Panc1 (cell line): ENCODE measurements at regions not wholly inside any gene's neighbourhood (a gene's known extent, or its start where the extent isn't known, plus 50 kb on each side); places are given as distances from the start of the nearest gene placed in this dataset.

Source experiments
- ATAC-seq: fragments of 200-7000 bp; cut with Tn5 transposase; 2 replicates; pipeline ENCODE4 v1.9.1; 2020; ENCODE audit warnings: mild to moderate bottlenecking, moderate library complexity
- BruUV-seq: library from RNA; stranded (reverse); fragments of 400-500 nt; replicated peaks from 2 replicates; lab custom pipeline; 2021; lab: Mats Ljungman, UMichigan
- CTCF ChIA-PET: fragments of 300-600 bp; sonication (Branson Sonifier 250); formaldehyde crosslinking; loops from one replicate; lab custom pipeline; 2022; ENCODE audit warnings: antibody characterized with exemption; lab: Charles Lee
- POLR2A ChIA-PET: fragments of 300-600 bp; sonication (Branson Sonifier 250); formaldehyde crosslinking; loops from one replicate; lab custom pipeline; 2022; ENCODE audit warnings: antibody characterized with exemption; lab: Charles Lee
- DNase-seq: peaks from one replicate; pipeline ENCODE4 v3.0.0-alpha.2; 2010; ENCODE audit warnings: low read depth, low spot score
- H3K27ac ChIP-seq: 2 replicates; pipeline ENCODE4 v1.5.1; 2011; ENCODE audit warnings: mild to moderate bottlenecking, low read length, inconsistent platforms
- H3K27me3 ChIP-seq: fragments of 200-500 bp; sonication (Bioruptor generic); 2 replicates; pipeline ENCODE4 v1.6.0; 2014; ENCODE audit warnings: low read length, inconsistent platforms; ENCODE audit not compliant: control insufficient read depth, insufficient read depth
- H3K36me3 ChIP-seq: fragments of 200-500 bp; sonication (Bioruptor generic); 2 replicates; pipeline ENCODE4 v1.5.1; 2014; ENCODE audit warnings: inconsistent platforms, mild to moderate bottlenecking, low read length, moderate library complexity; ENCODE audit not compliant: control insufficient read depth, insufficient read depth
- H3K4me1 ChIP-seq: 2 replicates; pipeline ENCODE4 v1.5.1; 2011; ENCODE audit warnings: inconsistent platforms, mild to moderate bottlenecking, low read length, moderate library complexity; ENCODE audit not compliant: control insufficient read depth, insufficient read depth
- H3K4me3 ChIP-seq, 2 experiments: 2 replicates each; pipeline ENCODE4 v1.5.1; 2011 to 2012; ENCODE audit warnings: low read depth in 2 of 2, low read length in 2 of 2, mild to moderate bottlenecking in 2 of 2, inconsistent platforms in 1 of 2, moderate library complexity in 1 of 2
- H3K9me3 ChIP-seq: fragments of 200-500 bp; sonication (Bioruptor generic); 2 replicates; pipeline ENCODE4 v1.5.1; 2014; ENCODE audit warnings: low read depth, mild to moderate bottlenecking, inconsistent platforms, low read length, moderate library complexity; ENCODE audit not compliant: control insufficient read depth, insufficient read depth
- POLR2AphosphoS5 ChIP-seq: IDR thresholded peaks from 2 replicates; pipeline ENCODE4 v1.6.1; 2012; ENCODE audit warnings: mild to moderate bottlenecking, low read depth, low read length, moderate library complexity
- SIN3A ChIP-seq: IDR thresholded peaks from 2 replicates; pipeline ENCODE4 v1.6.1; 2012; ENCODE audit warnings: low read depth, mild to moderate bottlenecking, low read length, moderate library complexity, borderline replicate concordance; ENCODE audit not compliant: insufficient read depth
- TCF7L2 ChIP-seq: IDR thresholded peaks from 2 replicates; pipeline ENCODE4 v1.6.1; 2011; ENCODE audit warnings: mild to moderate bottlenecking, low read depth, low read length, inconsistent platforms
- in situ Hi-C: cut with HindIII; loops from 2 replicates; pipeline ENCODE4 v1.10.0; 2016; ENCODE audit warnings: low sequenced_read_pairs, low pct_unique_long_range_greater_than_20kb
- intact Hi-C: fragments of 100-400 bp; cut with micrococcal nuclease; formaldehyde crosslinking; loops from one replicate; pipeline ENCODE4 v1.10.0; 2022; ENCODE audit not compliant: unreplicated experiment
- TF ChIP-seq, protein P1 (sequence below): fragments of 450-650 bp; IDR thresholded peaks from 2 replicates; pipeline ENCODE4 v1.5.1; 2017; ENCODE audit warnings: mild to moderate bottlenecking
- TF ChIP-seq, protein P2 (sequence below), 2 experiments: IDR thresholded peaks; 2 replicates each; pipeline ENCODE4 v1.6.1; 2011 to 2012; ENCODE audit warnings: low read depth in 2 of 2, control low read depth in 1 of 2, low read length in 1 of 2, mild to moderate bottlenecking in 1 of 2, moderate library complexity in 1 of 2; ENCODE audit not compliant: insufficient read depth in 1 of 2

DNA sequence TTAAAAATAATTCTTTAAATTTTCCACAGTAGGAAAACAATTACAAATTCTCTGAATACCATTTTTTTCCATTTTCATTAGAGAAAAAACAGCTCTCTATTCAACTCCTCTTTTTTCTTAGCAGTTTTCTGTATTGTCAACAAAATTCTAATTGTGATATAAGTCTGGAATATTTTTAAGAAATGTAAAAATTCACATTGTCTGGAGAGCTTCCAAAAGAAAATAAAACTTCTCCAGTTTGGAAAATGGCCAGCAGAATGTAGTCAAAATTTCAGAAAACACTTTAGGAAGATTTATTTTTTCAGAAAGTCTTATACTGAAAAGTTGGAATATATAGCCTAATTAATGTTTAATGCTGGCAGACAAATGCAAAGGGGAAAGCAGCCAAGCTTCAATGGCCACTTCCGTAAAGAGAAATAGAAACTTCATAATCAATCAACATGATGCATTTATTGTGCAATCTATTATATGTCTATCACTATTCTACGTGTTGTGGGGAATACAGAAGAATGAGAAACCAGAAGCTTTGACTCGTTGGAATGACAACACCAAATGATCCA lies 733.2 kb upstream of the PKDCC start:
- POLR2A ChIA-PET, result no interaction called here
- no peak for TF ChIP-seq TCF7L2
- TF ChIP-seq POLR2AphosphoS5, result no peak
- TF ChIP-seq, protein P1, sequence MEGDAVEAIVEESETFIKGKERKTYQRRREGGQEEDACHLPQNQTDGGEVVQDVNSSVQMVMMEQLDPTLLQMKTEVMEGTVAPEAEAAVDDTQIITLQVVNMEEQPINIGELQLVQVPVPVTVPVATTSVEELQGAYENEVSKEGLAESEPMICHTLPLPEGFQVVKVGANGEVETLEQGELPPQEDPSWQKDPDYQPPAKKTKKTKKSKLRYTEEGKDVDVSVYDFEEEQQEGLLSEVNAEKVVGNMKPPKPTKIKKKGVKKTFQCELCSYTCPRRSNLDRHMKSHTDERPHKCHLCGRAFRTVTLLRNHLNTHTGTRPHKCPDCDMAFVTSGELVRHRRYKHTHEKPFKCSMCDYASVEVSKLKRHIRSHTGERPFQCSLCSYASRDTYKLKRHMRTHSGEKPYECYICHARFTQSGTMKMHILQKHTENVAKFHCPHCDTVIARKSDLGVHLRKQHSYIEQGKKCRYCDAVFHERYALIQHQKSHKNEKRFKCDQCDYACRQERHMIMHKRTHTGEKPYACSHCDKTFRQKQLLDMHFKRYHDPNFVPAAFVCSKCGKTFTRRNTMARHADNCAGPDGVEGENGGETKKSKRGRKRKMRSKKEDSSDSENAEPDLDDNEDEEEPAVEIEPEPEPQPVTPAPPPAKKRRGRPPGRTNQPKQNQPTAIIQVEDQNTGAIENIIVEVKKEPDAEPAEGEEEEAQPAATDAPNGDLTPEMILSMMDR, result no peak
- no peak for TF ChIP-seq SIN3A
- TF ChIP-seq, protein P2, sequence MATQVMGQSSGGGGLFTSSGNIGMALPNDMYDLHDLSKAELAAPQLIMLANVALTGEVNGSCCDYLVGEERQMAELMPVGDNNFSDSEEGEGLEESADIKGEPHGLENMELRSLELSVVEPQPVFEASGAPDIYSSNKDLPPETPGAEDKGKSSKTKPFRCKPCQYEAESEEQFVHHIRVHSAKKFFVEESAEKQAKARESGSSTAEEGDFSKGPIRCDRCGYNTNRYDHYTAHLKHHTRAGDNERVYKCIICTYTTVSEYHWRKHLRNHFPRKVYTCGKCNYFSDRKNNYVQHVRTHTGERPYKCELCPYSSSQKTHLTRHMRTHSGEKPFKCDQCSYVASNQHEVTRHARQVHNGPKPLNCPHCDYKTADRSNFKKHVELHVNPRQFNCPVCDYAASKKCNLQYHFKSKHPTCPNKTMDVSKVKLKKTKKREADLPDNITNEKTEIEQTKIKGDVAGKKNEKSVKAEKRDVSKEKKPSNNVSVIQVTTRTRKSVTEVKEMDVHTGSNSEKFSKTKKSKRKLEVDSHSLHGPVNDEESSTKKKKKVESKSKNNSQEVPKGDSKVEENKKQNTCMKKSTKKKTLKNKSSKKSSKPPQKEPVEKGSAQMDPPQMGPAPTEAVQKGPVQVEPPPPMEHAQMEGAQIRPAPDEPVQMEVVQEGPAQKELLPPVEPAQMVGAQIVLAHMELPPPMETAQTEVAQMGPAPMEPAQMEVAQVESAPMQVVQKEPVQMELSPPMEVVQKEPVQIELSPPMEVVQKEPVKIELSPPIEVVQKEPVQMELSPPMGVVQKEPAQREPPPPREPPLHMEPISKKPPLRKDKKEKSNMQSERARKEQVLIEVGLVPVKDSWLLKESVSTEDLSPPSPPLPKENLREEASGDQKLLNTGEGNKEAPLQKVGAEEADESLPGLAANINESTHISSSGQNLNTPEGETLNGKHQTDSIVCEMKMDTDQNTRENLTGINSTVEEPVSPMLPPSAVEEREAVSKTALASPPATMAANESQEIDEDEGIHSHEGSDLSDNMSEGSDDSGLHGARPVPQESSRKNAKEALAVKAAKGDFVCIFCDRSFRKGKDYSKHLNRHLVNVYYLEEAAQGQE (IDR thresholded peaks at IDR 0.05; ENCODE audit: insufficient read depth in 1 of 2, low read depth in 2 of 2, low read length in 1 of 2), result no peak
- Histone ChIP-seq H3K4me1 (no peaks in the 10 kb centered on the region), H3K36me3 (no peaks in the 10 kb centered on the region), H3K9me3 (no peaks in the 10 kb centered on the region), H3K27me3 (no peaks in the 10 kb centered on the region), H3K4me3 (no peak overlapping the region), H3K27ac (no peak overlapping the region)
- ATAC-seq, result no peak
- CTCF ChIA-PET, result no interaction called here
- no peak for DNase-seq
- in situ Hi-C loops, result no loop called here
- BruUV-seq, result no TSS peak
- intact Hi-C loops, result no loop called here

DNA sequence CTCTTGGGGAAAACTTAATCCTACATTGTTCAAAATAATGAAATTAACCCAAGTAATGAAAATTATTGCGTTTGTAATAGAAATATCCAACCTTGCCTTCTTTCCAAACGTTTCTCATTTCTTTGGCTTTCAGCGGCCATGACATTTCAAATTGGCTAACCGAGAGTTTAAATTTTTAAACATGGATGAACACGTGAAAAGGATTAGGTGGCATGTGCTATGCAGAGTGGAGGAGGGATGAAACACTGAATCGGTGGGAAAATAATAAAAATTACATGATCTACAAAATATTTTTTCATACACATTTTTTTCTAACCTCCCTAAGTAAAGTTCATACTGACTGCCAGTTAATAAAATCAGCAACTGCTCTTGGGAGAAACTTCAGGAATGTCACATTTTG lies 728.4 kb upstream of the PKDCC start:
- Histone ChIP-seq H3K9me3 (no peaks in the 10 kb centered on the region), H3K4me1 (no peaks in the 10 kb centered on the region), H3K27me3 (no peaks in the 10 kb centered on the region), H3K27ac (no peak overlapping the region), H3K4me3 (no peak overlapping the region), H3K36me3 (no peaks in the 10 kb centered on the region)
- ATAC-seq, result no peak
- in situ Hi-C loops (no loop called here), intact Hi-C loops (no loop called here)
- POLR2A ChIA-PET, result no interaction called here
- CTCF ChIA-PET, result no interaction called here
- TF ChIP-seq TCF7L2 (no peak), POLR2AphosphoS5 (no peak), SIN3A (no peak)
- TF ChIP-seq, protein P1, result no peak
- TF ChIP-seq, protein P2 (IDR thresholded peaks at IDR 0.05; ENCODE audit: insufficient read depth in 1 of 2, low read depth in 2 of 2, low read length in 1 of 2), result no peak
- BruUV-seq, result no TSS peak
- no peak for DNase-seq
